ENCODE measurements at regions not wholly inside any gene's neighbourhood (a gene's known extent, or its start where the extent isn't known, plus 50 kb on each side); places are given as distances from the start of the nearest gene placed in this dataset.

- H3K36me3 ChIP-seq (ENCODE audit: insufficient read depth): no peaks in the 10 kb centered on the region
- DNase-seq (ENCODE audit: extremely low spot score): no peak
- WGBS: 67% methylated on average over 3 of the region's 3 CpGs
These were observed 50.1 kb upstream of the ADAMTS16 start for GRCh38 chr5:5089895-5090649.

More at GRCh38 chr5:5089895-5090649, 50.1 kb upstream of the ADAMTS16 start:
- no peaks in the 10 kb centered on the region for H3K4me1 ChIP-seq (ENCODE audit: insufficient read depth)
- H3K4me3 ChIP-seq (ENCODE audit: low read depth, low read length): no peak overlapping the region
- no peak overlapping the region for H3K27ac ChIP-seq (ENCODE audit: low read depth)

All from urinary bladder (tissue), 3 donors.